Endothelial cell of umbilical vein (primary cell): ENCODE measurements at regions not wholly inside any gene's neighbourhood (a gene's known extent, or its start where the extent isn't known, plus 50 kb on each side); places are given as distances from the start of the nearest gene placed in this dataset.

ENCODE experiments used
- EZH2 ChIP-seq: IDR thresholded peaks from 2 replicates; pipeline ENCODE4 v1.6.1; 2012; ENCODE audit warnings: borderline replicate concordance, low read depth, mild to moderate bottlenecking, moderate library complexity, low read length, inconsistent platforms; ENCODE audit not compliant: severe bottlenecking
- FOS ChIP-seq: IDR thresholded peaks from 2 replicates; pipeline ENCODE4 v1.6.1; 2011; ENCODE audit warnings: mild to moderate bottlenecking, low read length, moderate library complexity, borderline replicate concordance; ENCODE audit not compliant: insufficient read depth
- GATA2 ChIP-seq: IDR thresholded peaks from 2 replicates; pipeline ENCODE4 v1.7.0; 2011; ENCODE audit warnings: low read depth, mild to moderate bottlenecking, moderate library complexity, mixed read lengths, low read length; ENCODE audit not compliant: insufficient read length, insufficient read depth
- POLR2A ChIP-seq: IDR thresholded peaks from 2 replicates; pipeline ENCODE4 v1.6.1; 2012; ENCODE audit warnings: low read depth, mild to moderate bottlenecking, control low read depth, low read length
- POLR2AphosphoS5 ChIP-seq: IDR thresholded peaks from 2 replicates; pipeline ENCODE4 v1.6.1; 2012; ENCODE audit warnings: low read depth, mild to moderate bottlenecking, control low read depth, low read length, moderate library complexity; ENCODE audit not compliant: insufficient read depth
- TF ChIP-seq, protein P1 (sequence below), 2 donors: IDR thresholded peaks; 1 replicate in 1 of 2; 2 replicates in 1 of 2; pipeline ENCODE4 v1.5.1; 2011; ENCODE audit warnings: low read length in 2 of 2, mild to moderate bottlenecking in 2 of 2, moderate library complexity in 2 of 2, control low read depth in 1 of 2, inconsistent platforms in 1 of 2, low read depth in 1 of 2; ENCODE audit not compliant: insufficient read depth in 1 of 2; ENCODE audit errors: extremely low read depth in 1 of 2

DNA sequence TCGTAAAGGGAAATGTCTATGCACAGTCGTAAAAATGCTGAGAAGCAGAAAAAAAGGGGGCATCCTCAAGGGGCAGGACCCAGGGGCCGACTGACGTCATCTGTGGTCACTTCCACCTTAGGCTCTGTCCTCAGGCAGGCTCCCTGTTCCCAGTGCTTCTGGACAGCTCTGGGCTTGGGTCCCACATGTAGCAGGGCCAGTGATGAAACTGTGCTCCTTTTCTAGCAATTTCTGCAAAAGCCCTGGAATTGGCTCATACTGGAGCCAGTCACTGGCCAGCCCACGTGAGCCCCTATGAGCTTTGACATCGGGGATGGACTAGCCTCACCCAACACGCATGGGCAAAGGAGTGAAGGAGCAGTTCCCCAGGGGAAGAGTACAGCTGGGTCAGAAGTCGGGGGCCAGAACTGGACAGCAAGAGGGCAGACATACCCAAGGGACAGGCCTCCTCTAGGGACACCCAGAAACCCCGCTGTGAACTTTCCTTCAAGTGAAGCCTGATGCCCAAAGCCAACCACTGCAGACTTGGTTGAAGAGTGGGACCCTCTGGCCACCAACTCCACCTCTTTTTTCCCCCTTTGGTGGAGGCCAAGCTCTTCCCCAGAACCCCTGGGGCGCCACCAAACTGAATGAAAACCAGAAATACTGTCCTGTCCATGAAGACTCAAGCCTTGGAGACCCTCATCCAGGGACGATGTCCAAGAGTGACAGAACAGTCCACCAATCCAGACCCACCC lies 1349.0 kb downstream of the BRD1 start:
- TF ChIP-seq, protein P1, sequence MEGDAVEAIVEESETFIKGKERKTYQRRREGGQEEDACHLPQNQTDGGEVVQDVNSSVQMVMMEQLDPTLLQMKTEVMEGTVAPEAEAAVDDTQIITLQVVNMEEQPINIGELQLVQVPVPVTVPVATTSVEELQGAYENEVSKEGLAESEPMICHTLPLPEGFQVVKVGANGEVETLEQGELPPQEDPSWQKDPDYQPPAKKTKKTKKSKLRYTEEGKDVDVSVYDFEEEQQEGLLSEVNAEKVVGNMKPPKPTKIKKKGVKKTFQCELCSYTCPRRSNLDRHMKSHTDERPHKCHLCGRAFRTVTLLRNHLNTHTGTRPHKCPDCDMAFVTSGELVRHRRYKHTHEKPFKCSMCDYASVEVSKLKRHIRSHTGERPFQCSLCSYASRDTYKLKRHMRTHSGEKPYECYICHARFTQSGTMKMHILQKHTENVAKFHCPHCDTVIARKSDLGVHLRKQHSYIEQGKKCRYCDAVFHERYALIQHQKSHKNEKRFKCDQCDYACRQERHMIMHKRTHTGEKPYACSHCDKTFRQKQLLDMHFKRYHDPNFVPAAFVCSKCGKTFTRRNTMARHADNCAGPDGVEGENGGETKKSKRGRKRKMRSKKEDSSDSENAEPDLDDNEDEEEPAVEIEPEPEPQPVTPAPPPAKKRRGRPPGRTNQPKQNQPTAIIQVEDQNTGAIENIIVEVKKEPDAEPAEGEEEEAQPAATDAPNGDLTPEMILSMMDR (IDR thresholded peaks at IDR 0.05; ENCODE audit: extremely low read depth in 1 of 2, insufficient read depth in 1 of 2, low read depth in 1 of 2, low read length in 2 of 2) = no peak
- TF ChIP-seq EZH2 = no peak
- no peak for TF ChIP-seq POLR2AphosphoS5
- no peak for TF ChIP-seq POLR2A
- no peak for TF ChIP-seq GATA2
- no peak for TF ChIP-seq FOS
